ENCODE measurements at regions not wholly inside any gene's neighbourhood (a gene's known extent, or its start where the extent isn't known, plus 50 kb on each side); places are given as distances from the start of the nearest gene placed in this dataset.

GRCh38 chr12:127260531-127260930 is 1006.4 kb upstream of the TMEM132C start:
- peak; percentile 73 for DNase-seq (ENCODE audit: low read depth)

GRCh38 chr12:127260999-127261398 is 1006.0 kb upstream of the TMEM132C start:
- DNase-seq (ENCODE audit: low read depth): no peak

GRCh38 chr12:127262615-127263014 is 1004.4 kb upstream of the TMEM132C start:
- DNase-seq (ENCODE audit: low read depth): no peak

- DNase-seq (ENCODE audit: low read depth): no peak
Measured at GRCh38 chr12:127263621-127264020, 1003.3 kb upstream of the TMEM132C start.

- no peak for DNase-seq (ENCODE audit: low read depth)
Measured at GRCh38 chr12:127267128-127267527, 999.8 kb upstream of the TMEM132C start.

- DNase-seq (ENCODE audit: low read depth): no peak
Measured at GRCh38 chr12:127268213-127268612, 998.8 kb upstream of the TMEM132C start.

GRCh38 chr12:127268706-127269425 is 998.1 kb upstream of the TMEM132C start:
- DNase-seq (ENCODE audit: low read depth): no peak

- peak; percentile 98 for DNase-seq (ENCODE audit: low read depth)
Measured at GRCh38 chr12:127270193-127270592, 996.8 kb upstream of the TMEM132C start.

- DNase-seq (ENCODE audit: low read depth): no peak
Measured at GRCh38 chr12:127271776-127272175, 995.2 kb upstream of the TMEM132C start.

GRCh38 chr12:127272864-127273263 is 994.1 kb upstream of the TMEM132C start:
- DNase-seq (ENCODE audit: low read depth): peak; percentile 99

- DNase-seq (ENCODE audit: low read depth): peak; percentile 84
Measured at GRCh38 chr12:127273626-127274025, 993.3 kb upstream of the TMEM132C start.

- DNase-seq (ENCODE audit: low read depth): no peak
Measured at GRCh38 chr12:127275416-127275815, 991.6 kb upstream of the TMEM132C start.

GRCh38 chr12:127277882-127278281 is 989.1 kb upstream of the TMEM132C start:
- no peak for DNase-seq (ENCODE audit: low read depth)

- no peak for DNase-seq (ENCODE audit: low read depth)
Measured at GRCh38 chr12:127278351-127278750, 988.6 kb upstream of the TMEM132C start.

GRCh38 chr12:127280393-127281275 is 986.3 kb upstream of the TMEM132C start:
- DNase-seq (ENCODE audit: low read depth): no peak

GRCh38 chr12:127282786-127283565 is 984.0 kb upstream of the TMEM132C start:
- DNase-seq (ENCODE audit: low read depth): no peak

GRCh38 chr12:127284021-127284420 is 982.9 kb upstream of the TMEM132C start:
- DNase-seq (ENCODE audit: low read depth): no peak

- DNase-seq (ENCODE audit: low read depth): peak; percentile 97
Measured at GRCh38 chr12:127284870-127285431, 982.0 kb upstream of the TMEM132C start.

GRCh38 chr12:127286281-127286680 is 980.7 kb upstream of the TMEM132C start:
- DNase-seq (ENCODE audit: low read depth): no peak

GRCh38 chr12:127287256-127287655 is 979.7 kb upstream of the TMEM132C start:
- no peak for DNase-seq (ENCODE audit: low read depth)

GRCh38 chr12:127290251-127290650 is 976.7 kb upstream of the TMEM132C start:
- DNase-seq (ENCODE audit: low read depth): no peak

- no peak for DNase-seq (ENCODE audit: low read depth)
Measured at GRCh38 chr12:127292736-127293135, 974.2 kb upstream of the TMEM132C start.
